Body of pancreas (tissue), 4 donors: ENCODE measurements at regions not wholly inside any gene's neighbourhood (a gene's known extent, or its start where the extent isn't known, plus 50 kb on each side); places are given as distances from the start of the nearest gene placed in this dataset.

ENCODE experiments used
- POLR2A ChIP-seq, 3 donors: fragments of 450-650 bp; IDR thresholded peaks; one replicate each; pipeline ENCODE4 v1.6.1; 2016; ENCODE audit warnings: antibody characterized with exemption in 3 of 3, mild to moderate bottlenecking in 2 of 3
- TF ChIP-seq, protein P1 (sequence below), 7 experiments: fragments of 450-650 bp in 4 of 7; fragments of 200-600 bp in 3 of 7; sonication (generic) in 3 of 7; IDR thresholded peaks; one replicate each; pipeline ENCODE4 v1.5.1; 2016 to 2019; ENCODE audit warnings: antibody characterized with exemption in 7 of 7

DNA sequence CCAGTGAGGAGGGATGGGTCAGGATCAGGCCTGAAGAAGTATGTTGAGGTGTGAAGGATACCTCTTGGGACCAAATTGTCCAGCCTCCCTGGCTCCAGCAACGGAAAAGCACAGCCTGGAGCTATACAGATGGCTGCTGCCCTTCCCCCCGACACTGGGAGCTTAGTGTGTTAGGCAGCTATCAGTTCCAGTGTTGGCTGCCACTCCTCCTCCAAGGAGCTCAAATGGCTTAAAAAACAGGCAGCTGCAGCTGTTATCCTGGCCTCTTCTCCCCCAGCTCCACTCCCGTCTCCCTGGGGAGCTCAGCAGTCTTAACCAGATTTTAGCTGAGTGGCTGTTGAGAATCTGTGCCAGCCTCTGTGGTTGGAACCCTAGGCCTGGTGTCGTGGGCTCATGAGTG, 225.0 kb downstream of the JRKL start:
- TF ChIP-seq POLR2A (IDR thresholded peaks at IDR 0.05) = no peak
- TF ChIP-seq, protein P1, sequence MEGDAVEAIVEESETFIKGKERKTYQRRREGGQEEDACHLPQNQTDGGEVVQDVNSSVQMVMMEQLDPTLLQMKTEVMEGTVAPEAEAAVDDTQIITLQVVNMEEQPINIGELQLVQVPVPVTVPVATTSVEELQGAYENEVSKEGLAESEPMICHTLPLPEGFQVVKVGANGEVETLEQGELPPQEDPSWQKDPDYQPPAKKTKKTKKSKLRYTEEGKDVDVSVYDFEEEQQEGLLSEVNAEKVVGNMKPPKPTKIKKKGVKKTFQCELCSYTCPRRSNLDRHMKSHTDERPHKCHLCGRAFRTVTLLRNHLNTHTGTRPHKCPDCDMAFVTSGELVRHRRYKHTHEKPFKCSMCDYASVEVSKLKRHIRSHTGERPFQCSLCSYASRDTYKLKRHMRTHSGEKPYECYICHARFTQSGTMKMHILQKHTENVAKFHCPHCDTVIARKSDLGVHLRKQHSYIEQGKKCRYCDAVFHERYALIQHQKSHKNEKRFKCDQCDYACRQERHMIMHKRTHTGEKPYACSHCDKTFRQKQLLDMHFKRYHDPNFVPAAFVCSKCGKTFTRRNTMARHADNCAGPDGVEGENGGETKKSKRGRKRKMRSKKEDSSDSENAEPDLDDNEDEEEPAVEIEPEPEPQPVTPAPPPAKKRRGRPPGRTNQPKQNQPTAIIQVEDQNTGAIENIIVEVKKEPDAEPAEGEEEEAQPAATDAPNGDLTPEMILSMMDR (IDR thresholded peaks at IDR 0.05) = no peak
